Germinal center (tissue), 1 donor: ENCODE measurements at regions not wholly inside any gene's neighbourhood (a gene's known extent, or its start where the extent isn't known, plus 50 kb on each side); places are given as distances from the start of the nearest gene placed in this dataset.
"Not testable (repeated sequence)": the region's sequence is repeated elsewhere in the genome, so short reads cannot be mapped to it uniquely, and the experiment has no call there.

ENCODE experiments used
- DNase-seq: peaks from one replicate; pipeline ENCODE4 v3.0.0; 2012; ENCODE audit warnings: mixed read lengths, low spot score

DNA sequence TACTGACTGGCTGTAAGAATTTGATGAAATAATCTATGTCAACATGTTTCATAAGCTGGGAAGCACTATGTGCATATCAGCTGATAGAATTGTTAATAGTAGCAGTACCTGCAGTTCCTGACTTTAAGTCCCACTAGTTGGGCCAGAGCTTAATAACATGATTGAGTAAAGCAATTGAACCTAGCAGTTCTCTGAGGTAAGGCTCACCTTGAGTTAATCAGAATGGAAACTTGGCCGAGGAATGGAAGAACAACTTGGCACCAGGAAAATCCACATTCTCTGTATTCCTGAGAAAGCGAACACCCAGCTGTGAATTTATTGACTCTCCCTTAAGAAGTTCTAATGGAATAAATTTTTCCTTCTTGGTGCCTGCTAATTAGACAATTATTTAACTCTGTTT, 262.6 kb downstream of the IGSF11 start:
- no peak for DNase-seq

DNA sequence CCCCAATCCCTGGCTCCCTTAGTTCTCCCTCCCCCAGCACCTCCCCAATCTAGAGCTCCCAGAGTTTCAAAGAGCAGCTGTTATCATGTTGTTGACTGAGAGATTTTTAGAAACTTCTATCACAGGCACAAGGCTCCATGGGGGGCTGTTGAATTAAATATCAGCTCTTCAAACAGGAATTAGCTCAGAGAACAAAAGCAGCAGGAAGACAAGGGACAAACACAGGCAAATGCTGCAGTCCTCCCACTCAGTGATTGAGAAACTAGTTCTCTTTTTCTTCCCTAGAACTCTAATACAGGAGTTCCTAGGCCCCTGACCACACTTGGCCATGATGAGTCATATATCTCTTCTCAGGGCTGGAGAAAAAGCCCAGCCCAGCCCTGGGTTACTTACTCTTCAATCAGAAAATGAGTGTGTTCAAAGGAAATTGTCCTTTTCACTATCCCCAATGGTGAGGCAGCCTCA, 262.1 kb downstream of the IGSF11 start:
- no peak for DNase-seq

DNA sequence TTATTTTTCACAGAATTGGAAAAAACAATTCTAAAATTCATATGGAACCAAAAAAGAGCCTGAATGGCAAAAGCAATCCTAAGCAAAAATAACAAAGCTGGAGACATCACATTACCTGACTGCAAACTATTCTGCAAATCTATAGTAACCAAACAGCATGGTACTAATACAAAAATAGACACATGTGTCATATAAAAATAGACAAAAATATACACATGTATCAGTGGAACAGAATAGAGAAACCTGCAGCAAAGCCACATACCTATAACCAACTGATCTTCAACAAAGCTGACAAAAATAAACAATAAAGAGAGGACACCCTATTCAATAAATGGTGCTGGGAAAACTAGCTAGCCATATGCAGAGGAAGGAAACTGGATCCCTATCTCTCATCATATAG, 259.6 kb downstream of the IGSF11 start:
- no peak for DNase-seq

DNA sequence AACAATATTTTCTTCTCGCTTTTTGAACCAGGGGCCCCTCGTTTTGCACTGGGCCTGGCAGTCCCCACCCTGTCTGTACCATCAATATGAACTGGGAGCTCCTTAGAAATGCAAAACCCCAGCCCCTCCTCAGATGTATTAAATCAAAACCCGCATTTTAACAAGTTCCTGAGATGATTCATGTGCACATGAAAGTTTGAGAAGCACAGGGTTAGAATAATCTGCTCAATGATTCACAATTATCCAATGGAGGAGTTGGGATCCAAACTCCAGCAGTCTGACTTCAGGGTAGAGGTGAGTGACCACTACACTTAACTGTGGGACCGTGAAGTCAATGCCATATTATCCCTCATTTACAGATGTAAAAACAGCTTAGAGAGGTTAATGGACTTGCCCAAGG, 256.4 kb downstream of the IGSF11 start:
- DNase-seq = no peak

DNA sequence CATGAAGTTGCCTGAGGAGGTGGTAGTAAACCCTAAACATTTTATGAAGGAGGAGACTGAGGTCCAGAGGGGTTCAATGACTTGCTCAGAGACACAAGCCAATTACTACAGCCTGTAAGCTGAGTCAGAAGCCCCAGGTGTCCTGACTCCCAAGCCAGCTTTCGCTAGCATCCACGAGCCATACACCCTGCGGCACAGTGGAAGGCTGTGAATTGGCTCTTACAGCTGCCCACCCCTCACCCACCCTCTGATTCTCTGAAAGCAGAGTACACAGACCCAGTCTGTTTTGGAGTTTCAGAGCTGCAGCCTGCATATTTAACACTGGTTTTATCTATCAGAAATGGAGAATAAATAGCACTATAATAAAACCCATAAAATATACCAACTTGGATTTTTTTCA, 253.4 kb downstream of the IGSF11 start:
- no peak for DNase-seq

DNA sequence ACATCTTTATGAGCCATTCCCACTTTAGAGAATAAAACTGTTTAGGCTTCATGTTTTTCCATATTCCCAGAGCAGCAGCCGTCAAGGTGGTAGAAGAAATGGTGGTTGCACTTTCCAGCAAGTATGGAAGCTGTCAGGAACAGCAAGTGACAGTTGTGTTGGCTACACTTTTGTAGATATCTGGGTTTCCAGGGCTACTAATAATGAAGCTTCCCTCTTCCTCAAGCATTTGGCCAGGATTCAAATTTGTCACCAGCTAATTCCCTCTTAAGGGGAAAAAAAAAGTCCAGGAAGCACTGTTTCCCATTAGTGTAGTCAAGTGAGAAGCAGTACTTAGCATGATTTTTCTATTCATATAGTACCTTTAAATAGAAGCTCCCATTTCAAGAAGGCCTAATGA, 252.8 kb downstream of the IGSF11 start:
- no peak for DNase-seq

DNA sequence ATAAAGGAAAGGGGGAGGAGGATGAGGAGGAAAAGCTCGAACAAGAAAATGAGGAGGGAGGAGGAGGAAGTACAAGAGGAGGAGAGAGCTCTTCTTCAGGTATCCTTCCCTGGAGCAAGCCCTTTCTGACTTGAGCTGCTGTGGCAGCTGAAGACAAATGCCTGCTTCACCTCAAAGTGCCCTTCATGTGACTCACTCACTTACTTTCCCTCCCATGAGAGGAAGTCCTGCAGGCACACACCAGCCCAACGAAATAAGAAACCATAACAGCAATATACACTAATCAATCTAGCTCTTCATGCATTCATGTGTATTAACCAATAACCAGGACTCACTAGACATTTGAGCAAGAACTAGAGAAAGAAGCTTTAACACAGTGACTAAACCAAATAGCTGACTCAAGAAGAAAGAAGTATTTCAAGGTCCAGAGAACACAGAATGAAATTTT, 251.9 kb downstream of the IGSF11 start:
- DNase-seq = peak; percentile 17

DNA sequence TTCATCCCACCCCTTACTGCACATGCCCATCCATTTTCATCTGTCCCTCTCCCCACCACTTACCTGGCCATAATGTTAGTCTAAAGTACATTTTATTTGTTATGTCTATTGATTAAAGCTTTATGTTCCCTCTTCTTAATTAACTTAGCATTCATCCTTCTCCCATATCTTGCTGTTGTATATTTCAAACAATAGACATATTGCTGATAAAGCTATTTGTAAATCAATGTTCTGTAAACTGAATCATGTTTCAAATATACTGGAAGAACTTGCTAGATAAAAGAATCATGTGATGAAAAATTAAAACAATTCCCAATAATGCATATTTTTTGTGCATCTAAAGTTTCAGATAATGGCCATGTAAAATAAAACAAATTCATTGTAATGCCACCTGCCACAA, 249.2 kb downstream of the IGSF11 start:
- no peak for DNase-seq

DNA sequence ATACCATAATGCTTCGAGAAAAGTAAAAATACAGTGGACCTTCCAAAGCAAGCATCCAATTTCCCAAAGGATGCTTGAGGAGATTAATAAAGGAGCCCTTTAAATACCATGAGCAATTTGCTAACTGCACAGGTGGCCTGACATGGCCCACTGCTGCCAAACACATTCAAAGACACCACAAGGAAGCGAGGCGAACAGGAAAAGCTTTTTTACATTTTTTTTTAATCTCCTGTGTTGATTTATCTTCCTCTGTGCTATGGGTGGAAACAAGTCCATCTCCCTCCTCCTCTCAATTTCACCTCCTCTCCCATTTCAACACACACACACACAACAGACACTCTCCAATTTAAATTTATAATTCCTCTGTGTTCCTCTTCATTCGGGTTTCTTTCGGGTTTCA, 243.4 kb downstream of the IGSF11 start:
- DNase-seq = no peak

DNA sequence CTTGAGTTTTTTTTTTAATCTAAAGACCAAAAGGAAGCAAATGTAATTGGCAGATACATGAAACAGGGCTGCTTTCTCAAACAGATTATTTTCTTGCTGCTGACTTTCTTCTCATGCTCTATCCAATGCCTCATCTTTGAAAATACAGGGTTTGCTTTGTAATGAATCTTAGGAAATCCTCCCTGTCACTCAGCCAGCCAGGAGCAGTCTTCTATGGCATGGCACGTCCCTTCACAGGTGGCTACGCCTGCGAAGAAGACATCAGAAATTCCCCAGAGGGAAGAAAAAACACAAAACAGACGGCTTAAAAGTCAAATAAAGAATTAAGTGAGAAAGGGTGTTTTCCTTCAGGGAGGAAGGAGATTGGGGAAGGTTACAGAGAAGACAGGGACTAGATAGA, 242.5 kb downstream of the IGSF11 start:
- DNase-seq = no peak

DNA sequence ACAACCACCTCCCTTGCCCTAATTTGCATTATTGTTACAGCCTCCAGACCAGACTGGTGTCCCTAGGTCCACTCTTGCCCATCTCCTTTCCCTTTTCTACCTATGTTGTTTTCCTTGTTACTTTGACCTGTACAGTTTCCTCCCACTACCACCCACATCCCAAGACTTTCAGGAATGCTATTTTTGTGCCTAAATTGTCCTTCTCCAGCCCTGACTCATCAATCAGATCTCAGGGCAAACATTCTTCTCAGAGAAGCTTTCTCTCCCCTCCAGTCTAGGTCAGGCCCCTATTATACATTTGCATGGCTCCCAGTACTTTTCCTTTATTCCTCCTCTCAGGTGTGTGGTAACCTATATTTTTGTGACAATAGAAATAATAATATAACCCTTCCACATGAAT, 241.5 kb downstream of the IGSF11 start:
- DNase-seq = no peak

DNA sequence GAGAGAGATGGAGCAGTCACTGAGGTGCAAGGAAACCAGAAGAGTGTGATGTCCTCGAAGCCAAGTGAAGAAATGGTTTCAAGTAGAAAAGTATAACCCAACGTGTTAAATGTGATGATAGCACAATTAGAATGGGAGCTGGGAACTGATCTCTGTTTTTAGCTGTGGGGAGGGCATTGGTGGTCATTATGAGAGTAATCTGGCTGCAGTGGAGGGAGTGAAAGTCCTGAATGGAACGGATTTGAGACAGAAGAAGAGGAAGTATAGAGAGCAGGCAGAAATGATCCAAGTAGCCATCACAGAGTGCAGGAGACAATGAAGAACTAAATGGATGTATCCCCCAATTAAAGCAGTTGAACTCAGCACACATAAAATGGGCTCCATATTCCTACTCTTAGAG, 235.3 kb downstream of the IGSF11 start:
- DNase-seq = no peak

DNA sequence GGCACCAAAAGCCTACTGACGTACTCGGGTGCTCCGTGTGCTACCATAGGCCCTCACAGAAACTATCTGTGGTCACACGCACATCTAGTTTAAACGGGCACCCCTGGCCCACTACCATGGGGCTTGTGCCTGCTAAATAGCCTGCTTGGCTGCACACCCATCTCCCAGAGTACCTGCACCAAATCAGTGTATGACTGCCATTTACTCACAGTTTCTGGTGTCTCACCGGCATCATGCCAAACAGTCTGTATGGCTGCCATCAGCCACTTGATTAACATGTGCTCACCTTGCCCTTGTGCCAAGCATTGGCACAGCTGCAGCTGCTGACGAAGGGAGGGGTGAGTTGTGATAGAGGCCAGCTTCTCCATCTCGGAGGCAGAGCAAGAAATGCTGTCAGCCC, 232.7 kb downstream of the IGSF11 start:
- no peak for DNase-seq

DNA sequence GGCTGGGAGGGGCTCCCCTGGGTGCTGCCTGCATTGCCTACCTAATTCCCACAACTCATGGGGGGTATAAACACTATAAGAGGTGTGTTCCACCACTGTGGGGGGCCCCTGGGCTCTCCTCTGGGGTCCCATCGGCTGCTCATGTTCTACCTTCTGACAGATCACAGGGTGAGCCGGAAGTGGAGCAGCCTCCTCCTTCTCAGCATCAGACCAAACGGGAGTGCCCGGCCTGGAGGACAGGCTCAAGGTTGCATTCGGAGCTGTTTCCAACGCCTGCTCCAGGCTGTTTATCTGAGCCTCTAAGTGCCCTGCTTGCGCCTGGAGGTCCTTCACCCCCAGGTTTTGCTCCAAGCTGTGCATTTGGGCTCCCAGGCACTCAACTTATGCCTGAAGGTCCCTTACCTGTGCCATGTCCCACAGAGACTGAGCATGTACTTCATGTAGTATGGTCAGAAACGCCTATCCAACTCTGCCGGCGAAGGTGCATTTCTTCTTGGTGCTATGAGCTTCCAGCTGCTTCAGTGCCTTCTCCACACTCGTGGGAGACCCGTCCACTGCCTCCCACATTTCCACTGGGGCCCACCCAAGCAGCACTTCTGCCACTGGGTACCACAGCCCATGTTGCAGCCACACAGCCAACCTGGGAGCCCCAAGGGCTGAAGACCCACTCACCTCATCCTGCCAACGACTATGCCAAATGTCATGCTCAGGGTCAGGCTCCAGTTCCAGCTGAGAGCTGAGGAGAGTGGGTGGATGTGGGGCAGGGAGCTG, 232.1 kb downstream of the IGSF11 start:
- no peak for DNase-seq

DNA sequence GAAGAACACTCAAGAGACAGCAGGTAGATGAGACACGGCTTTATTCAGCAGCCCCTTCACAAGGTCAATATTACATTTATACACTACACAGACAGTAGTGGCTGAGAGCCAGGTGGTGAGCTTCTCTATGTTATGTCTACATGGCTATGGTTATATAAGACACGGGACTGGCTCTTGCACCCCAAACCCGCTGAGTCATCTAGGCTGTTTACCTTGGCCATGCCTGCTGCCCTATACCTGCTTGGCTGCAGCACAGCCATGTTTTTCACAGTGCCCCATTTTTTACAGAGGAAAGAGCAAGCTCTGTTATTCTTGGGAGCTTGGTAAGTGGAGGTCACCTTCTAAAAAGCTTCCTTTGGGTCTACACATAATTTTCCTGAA, 231.6 kb downstream of the IGSF11 start:
- DNase-seq = no peak

DNA sequence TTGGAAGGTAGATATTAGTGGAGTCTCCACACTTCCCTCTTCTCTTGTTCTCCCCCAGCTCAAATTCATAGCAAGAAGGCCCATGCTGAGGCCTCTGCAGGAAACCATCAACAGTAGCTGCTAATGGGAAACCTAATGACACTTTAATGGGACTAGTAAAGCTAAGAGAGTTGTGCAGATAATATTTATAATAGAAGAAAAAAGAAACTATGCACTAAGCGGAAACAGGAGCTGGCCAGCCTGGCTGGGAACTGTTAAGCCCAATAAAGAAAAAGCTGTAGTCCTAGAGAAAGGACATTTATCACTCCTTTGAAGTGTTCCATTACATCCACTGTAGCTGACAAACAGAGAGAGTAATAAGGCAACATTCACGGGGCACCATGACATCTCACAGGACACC, 229.6 kb downstream of the IGSF11 start:
- no peak for DNase-seq

DNA sequence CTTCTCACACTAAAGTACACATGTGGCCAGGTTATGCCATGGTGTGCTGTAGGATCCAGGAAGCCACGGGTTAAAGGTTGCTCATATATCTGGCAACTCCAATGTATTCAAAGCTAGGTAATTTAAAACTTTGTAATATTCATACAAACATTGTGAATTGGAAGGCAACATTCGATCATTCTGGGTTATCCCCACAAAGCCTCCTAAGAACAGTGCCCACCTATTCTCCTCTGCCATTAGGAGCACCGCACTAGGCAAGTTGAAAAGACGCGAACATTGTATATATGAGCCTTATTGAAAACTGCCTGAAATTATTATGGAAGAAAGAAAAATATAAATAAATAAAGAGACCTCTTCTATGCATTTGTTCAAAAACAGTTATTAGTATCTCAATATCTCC, 228.2 kb downstream of the IGSF11 start:
- no peak for DNase-seq

DNA sequence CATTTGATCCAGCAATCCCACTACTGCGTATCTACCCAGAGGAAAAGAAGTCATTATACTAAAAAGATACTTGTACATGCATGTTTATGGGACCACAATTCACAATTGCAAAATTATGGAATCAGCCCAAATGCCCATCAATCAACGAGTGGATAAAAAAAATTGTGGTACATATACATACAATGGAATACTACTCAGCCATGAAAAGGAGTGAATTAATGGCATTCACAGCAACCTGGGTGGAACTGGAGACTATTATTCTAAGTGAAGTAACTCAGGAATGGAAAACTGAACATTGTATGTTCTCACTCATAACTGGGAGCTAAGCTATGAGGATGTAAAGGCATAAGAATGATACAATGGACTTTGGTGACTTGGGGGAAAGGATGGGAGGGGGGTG, 227.3 kb downstream of the IGSF11 start:
- DNase-seq = not testable (repeated sequence)

DNA sequence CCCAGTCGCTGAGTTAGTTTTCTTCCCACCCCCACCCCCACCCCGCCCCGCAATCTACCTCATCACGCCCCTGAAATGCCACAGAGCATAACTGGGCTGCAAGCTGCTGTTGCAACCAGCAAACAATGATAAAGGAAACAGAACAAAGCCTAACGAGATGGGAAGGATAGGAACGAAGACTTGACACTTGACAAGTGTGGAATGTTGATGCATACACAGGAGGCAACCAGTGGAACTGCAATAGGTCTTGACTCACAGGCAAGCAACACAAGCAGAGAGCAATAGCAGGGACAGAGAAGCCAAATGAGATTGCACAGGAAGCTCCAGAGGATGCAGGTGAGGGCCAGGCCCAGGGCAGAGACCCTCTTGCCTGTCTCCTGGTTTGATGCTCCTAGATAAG, 225.9 kb downstream of the IGSF11 start:
- DNase-seq = no peak

DNA sequence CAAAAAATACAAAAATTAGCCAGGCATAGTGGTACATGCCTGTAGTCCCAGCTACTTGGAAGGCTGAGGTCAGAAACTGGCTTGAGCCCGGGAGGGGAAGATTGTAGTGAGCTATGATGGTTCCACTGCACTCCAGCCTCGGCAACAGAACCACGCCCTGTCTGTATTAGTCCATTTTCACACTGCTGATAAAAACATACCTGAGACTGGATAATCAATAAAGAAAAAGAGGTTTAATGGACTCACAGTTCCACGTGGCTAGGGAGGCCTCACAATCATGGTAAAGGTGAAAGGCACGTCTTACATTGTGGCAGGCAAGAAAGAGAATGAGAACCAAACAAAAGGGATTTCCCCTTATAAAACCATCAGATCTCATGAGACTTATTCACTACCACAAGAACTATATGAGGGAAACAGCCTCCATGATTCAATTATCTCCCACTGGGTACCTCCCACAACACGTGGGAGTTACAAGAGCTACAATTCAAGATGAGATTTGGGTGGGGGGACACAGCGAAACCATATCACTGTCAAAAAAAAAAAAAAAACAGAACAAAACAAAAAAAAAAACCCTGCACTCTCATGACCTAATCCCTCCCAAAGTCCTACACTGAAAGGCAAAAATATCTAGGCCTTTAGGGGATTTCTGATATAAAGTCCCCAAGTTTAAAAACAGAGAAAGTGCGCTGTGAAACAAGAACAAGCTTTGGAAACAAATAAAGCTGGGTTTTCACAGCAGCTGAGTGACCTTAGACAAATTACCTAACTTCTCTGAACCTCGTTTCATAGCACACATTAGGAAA, 224.7 kb downstream of the IGSF11 start:
- no peak for DNase-seq

DNA sequence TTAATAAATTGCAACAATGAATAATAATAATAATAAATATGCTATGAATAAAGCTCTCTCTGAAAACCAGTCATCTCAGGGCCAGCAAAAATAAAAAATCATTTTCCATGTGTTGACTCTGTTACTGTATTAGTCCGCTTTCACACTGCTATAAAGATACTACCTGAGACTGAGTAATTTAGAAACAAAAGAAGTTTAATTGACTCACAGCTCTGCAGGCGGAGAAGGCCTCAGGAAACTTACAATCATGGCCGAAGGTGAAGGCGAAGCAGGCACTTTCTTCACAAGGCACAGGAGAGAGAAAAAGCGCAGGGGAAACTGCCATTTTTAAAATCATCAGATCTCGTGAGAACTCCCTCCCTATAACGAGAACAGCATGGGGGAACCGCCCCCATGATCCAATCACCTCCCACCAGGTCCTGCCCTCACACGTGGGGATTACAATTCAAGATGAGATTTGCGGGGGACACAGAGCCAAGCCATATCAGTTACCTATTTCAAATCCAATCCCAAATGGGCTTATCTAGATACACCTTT, 224.1 kb downstream of the IGSF11 start:
- no peak for DNase-seq

DNA sequence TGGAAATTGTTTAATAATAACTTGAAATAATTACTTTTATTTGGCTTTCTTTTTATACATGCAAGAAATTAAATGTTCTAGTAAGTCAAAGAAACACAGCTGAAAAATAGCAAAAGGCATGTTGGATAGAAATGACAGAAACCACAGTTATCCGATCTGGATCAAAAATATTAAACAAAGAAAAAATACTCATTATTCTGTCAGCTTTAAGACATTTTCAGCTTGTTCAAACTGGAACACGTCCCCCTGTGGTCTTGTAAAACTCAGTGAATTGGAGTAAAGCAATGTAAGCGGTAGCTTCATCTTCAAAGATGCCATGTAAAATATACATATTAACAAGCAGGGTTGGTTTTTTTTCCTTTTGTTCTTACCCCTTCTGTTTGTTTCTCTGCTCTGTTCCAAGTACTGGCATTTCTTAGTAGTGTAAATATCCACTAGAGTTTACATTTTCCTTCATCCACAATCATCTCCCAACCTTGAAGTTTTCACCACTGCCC, 223.4 kb downstream of the IGSF11 start:
- no peak for DNase-seq

DNA sequence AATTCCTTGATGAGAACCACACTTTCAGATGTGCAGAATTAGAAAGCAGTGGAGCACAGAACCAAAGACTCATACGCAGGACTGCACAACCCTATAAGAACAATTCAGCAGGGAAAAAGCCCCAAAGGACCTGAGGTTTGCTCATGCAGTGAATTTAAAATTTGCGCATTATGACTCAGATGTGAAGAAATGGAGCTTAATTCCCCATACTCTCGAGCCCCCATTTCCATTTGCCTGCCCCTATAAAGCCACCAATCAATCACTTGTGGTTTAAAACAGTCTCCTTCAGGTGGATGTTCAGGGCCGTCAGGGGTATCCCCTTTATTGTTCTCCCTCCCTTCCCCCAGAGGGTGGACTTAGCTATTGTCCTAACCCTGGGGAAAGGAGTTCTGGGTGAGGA, 221.2 kb downstream of the IGSF11 start:
- DNase-seq = no peak
